ENCODE measurements at regions not wholly inside any gene's neighbourhood (a gene's known extent, or its start where the extent isn't known, plus 50 kb on each side); places are given as distances from the start of the nearest gene placed in this dataset.

DNA sequence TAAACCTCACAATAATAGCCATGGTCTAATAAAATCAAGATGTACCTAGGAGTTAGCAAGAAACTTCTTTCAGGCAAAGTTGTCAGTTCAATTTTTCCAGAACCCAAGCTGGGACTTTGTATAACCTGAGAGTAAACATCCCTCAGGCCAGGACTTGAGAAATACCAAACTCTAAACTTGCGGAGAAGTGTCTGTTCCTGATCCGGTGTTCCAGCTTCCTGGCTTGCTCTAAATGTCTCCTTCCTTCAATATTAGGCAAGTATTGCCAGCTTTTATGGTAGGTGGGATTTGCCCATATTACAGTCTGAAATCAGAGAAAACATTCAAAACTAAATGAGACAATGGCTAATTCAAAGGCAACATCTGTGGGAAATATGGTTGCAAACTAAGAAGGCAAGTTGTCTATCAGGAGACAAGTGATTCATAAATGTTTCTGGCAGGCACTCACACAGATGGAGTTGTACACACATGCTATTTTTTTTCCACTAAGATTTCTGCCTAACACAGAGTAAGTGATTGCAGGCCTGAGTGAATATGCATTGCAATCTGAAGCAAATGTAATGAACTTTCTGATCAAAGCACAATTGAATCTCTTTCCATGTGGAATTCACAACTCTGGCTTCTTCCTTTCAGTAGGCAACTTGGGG, 88.3 kb upstream of the COL8A1 start:
- in situ Hi-C loops (cut with HindIII; ENCODE audit: extremely low pct_ligation_motif_present, low pct_unique_long_range_greater_than_20kb): no loop called here
- no TSS peak for BruUV-seq (replicated peaks)
- intact Hi-C loops (cut with micrococcal nuclease; ENCODE audit: unreplicated experiment): no loop called here

More for the DNA sequence above, 88.3 kb upstream of the COL8A1 start:
- Histone ChIP-seq H3K27me3 (ENCODE audit: control insufficient read depth in 1 of 2, insufficient read depth in 2 of 2, low read length in 2 of 2) (no peaks in the 10 kb centered on the region), H4K20me1 (ENCODE audit: insufficient read depth, low read length) (no peaks in the 10 kb centered on the region), H3K79me2 (ENCODE audit: insufficient read depth, low read length) (no peaks in the 10 kb centered on the region), H3K9ac (ENCODE audit: insufficient read depth, low read depth, low read length) (no peak overlapping the region), H3K4me3 (replicated peaks in 1 of 3; ENCODE audit: insufficient read depth in 1 of 3, low read depth in 2 of 3, low read length in 3 of 3) (no peak overlapping the region), H3K36me3 (replicated peaks in 1 of 2; ENCODE audit: control insufficient read depth in 1 of 2, insufficient read depth in 2 of 2, low read length in 2 of 2) (no peaks in the 10 kb centered on the region), H3K27ac (ENCODE audit: extremely low read length, insufficient read depth, low read length) (no peak overlapping the region), H3K4me1 (ENCODE audit: insufficient read depth, low read length) (no peaks in the 10 kb centered on the region), H3K4me2 (ENCODE audit: low read depth, low read length) (no peak overlapping the region), H3K9me3 (ENCODE audit: low read length) (no peaks in the 10 kb centered on the region), H2AFZ (ENCODE audit: low read length) (no peak overlapping the region)
- 100% methylated on average over 1 of the region's 2 CpGs for WGBS (ENCODE audit: low lambda C conversion rate)
- ATAC-seq (no peak), DNase-seq (ENCODE audit: low spot score) (no peak), FAIRE-seq (no peak)
- TF ChIP-seq TBP (CRISPR knock-in tag; IDR thresholded peaks at IDR 0.05) (no peak), NONO (IDR thresholded peaks at IDR 0.05) (no peak), NONO (CRISPR knock-in tag; conservative IDR thresholded peaks at IDR 0.05) (no peak), REL (CRISPR knock-in tag; conservative IDR thresholded peaks at IDR 0.05) (no peak), EED (CRISPR knock-in tag; IDR thresholded peaks at IDR 0.05) (no peak), KDM5A (IDR thresholded peaks at IDR 0.05; ENCODE audit: borderline replicate concordance, low read length) (no peak), FOXM1 (CRISPR knock-in tag; IDR thresholded peaks at IDR 0.05) (no peak), IRF2 (CRISPR knock-in tag; IDR thresholded peaks at IDR 0.05) (no peak), ZNF460 (CRISPR knock-in tag; IDR thresholded peaks at IDR 0.05; ENCODE audit: borderline replicate concordance) (no peak), NAIF1 (CRISPR knock-in tag; IDR thresholded peaks at IDR 0.05; ENCODE audit: borderline replicate concordance) (no peak), RXRB (CRISPR knock-in tag; IDR thresholded peaks at IDR 0.05; ENCODE audit: borderline replicate concordance) (no peak), YY1 (IDR thresholded peaks at IDR 0.05; ENCODE audit: insufficient read depth, insufficient replicate concordance, low read depth, low read length) (no peak), ZNF766 (CRISPR knock-in tag; IDR thresholded peaks at IDR 0.05; ENCODE audit: borderline replicate concordance) (no peak), CREB1 (IDR thresholded peaks at IDR 0.05) (no peak), CREB1 (CRISPR knock-in tag; IDR thresholded peaks at IDR 0.05) (no peak), RORA (CRISPR knock-in tag; IDR thresholded peaks at IDR 0.05) (no peak)
- TF ChIP-seq, protein P1, sequence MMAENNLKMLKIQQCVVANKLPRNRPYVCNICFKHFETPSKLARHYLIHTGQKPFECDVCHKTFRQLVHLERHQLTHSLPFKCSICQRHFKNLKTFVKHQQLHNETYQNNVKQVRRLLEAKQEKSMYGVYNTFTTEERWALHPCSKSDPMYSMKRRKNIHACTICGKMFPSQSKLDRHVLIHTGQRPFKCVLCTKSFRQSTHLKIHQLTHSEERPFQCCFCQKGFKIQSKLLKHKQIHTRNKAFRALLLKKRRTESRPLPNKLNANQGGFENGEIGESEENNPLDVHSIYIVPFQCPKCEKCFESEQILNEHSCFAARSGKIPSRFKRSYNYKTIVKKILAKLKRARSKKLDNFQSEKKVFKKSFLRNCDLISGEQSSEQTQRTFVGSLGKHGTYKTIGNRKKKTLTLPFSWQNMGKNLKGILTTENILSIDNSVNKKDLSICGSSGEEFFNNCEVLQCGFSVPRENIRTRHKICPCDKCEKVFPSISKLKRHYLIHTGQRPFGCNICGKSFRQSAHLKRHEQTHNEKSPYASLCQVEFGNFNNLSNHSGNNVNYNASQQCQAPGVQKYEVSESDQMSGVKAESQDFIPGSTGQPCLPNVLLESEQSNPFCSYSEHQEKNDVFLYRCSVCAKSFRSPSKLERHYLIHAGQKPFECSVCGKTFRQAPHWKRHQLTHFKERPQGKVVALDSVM (CRISPR knock-in tag; IDR thresholded peaks at IDR 0.05): no peak
- ChIA-PET CTCF (ENCODE audit: low intra/inter-chr PET ratio, low total read pairs) (no interaction called here), POLR2A (no interaction called here)

All from HepG2 (cell line).